GM19372 (cell line): ENCODE measurements at regions not wholly inside any gene's neighbourhood (a gene's known extent, or its start where the extent isn't known, plus 50 kb on each side); places are given as distances from the start of the nearest gene placed in this dataset.
A peak's percentile ranks its signal among the peaks of the same experiment; 100 is the strongest.

ENCODE experiments used
- ATAC-seq: cut with Tn5 transposase; IDR thresholded peaks from one replicate; pipeline ENCODE4 v1.9.1; 2021; ENCODE audit warnings: mild to moderate bottlenecking, low read depth, moderate library complexity; ENCODE audit not compliant: unreplicated experiment

DNA sequence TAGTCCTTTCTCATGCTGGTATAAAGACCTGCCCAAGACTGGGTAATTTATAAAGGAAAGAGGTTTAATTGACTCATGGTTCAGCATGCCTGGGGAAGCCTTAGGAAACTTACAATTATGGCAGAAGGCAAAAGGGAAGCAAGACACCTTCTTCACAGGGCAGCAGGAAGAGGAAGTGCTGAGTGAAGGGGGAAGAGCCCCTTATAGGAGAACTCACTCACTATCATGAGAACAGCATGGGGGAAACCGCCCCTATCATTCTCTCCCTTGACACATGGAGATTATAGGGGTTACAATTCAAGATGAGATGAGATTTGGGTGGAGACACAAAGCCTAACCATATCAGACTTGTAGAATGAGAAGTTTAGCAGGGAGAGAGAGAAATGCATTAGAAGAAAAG, 373.3 kb upstream of the DIAPH2 start:
- no peak for ATAC-seq

DNA sequence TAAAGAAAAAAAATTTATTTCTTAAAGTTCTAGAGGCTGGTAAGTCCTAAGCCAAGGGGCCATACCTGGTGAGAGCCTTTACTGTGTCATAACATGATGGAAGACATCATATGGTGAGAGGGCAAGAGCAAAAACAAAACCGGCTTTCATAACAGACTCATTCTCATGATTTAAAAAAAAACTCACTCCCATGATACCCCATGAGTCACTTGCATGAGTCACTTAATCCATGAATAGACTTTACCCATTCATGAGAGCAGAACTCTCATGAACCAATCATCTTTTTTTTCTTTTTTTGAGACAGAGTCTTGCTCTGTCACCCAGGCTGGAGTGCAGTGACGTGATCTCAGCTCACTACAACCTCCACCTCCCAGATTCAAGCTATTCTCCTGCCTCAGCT, 369.7 kb upstream of the DIAPH2 start:
- no peak for ATAC-seq

DNA sequence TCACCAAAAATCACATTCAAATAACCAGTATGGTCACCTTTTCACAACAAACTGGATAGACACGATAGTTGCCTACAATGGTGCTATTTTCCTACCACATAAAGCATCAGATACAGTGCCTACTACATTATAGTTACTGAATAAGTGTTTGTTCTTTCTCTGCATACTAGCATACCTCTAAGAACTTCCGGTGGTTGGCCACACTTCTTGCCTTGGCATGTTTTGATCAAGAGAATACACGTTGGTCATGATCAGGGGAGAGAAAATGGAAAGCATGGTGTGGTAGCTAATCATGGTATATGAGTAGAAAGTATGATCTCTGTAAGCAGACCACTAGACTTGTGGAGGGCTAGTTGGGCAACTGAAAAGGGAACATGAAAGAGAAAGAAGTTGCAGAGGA, 322.8 kb upstream of the DIAPH2 start:
- ATAC-seq = no peak

DNA sequence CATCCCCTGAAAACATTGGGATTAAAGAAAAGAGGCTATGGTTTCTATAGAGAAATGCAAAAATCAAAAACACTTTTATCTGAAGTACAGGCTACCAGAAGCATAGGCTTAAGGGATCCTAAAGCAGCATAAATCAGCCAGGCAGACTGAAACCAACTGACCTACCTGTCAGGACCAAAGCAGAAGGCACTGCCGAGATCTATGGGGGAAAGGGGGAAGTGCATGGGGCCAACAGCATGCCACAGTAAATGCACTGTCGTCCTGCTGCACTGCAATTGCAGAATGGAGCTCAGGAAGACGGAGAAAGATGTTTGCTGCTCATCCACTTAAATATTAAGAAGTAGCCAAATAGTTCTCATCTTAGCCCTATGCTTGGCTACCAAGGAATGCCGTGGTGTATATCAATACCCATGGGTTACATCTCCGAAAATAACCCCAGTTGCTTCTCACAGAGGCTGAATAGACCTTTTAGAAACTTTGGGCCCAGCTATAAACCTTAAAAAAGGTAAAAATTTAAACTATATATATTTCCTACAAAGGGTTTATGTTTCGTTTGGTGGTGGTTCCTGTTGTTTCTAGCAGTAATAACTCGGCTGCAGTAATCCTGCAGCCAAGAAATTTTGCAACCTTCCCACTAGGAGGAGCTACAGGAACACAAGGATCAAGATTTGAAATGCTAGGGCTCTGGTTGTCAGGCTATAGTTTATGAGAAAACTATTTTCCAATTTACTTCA, 312.2 kb upstream of the DIAPH2 start:
- ATAC-seq = peak; percentile 80

DNA sequence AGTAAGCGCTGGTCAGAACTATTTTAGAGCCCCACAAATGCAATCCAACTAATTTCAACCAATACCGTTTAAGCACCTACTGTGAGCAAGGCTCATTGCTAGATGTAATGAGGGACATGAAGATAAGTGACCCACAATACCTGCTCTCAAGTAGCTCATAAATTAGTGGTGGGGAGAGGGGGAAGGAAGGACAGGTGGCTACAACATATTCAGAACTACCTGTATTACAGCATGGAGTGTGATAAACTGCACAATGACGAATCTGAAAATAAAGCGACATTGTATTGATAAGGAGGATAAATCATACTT, 311.6 kb upstream of the DIAPH2 start:
- no peak for ATAC-seq

DNA sequence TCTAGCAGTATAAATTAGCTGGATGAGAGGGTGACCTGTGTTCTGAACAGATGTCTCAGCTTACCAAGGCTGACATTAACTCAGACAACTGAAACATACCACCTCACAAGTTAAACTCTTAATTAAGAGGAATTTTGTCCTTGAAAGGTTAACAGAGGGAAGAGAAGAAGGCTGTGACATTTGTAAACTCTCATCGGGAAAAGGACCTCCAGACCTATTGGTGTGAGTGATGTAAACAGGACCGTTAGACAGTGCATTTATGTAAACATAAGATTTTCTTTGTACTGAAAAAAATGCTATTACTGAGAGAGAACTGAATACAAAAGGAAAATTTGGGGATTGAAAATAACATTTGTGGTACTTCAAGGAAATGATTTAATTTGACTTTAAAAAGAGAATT, 308.4 kb upstream of the DIAPH2 start:
- ATAC-seq = no peak

DNA sequence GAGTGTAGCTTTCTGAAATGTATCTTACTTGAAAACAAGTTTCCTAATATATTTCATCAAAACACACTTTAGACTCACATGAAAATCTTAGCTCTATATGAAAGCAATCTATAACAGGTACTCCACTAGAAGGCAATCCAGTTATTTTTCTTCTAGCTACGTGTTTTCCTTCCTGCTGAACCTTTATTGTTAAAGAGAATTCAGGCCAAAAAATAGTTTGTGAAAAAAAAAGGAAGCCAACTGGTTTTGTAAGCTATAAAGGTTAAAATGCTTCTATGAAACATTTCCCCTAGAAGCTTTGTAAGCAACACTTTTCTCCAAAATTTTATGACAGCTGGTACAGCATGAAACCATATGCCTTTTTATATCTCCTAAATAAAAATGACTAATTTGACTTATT, 304.7 kb upstream of the DIAPH2 start:
- no peak for ATAC-seq

DNA sequence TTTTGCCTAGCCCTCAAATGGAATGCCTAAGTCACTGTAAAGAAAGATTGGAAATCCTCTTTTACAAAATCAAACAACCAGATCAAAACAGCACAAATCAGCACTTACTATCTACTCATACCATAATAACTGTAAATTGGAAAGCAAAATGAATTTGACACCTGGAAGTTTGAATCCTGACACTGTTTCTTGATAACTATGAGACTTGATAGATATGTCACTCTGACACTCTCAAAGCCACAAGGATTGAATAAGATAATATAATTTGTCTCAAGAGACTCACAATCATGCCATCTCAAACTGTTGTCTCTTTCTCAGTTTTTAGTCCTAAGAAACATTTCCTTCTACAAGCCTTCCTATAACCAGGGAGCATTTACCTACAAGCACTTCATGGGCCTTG, 302.6 kb upstream of the DIAPH2 start:
- ATAC-seq = no peak

DNA sequence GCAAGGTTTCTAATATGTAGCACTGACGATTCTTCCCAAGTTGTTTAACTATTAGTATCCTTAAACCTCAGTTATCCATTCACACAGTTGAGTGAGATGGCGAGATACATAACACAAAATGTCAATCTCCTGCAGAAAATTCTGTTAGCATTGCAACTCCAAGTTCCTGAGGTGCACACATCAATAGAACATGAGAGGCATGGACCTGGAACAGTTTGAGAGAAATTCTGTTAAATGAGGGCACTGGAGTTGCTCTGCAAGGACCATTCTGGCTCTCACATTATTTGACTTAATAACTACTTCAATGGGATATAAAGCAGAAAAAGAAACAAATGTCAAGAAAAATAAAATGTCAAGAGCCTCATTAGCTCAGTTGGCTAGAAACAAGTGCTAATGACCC, 301.2 kb upstream of the DIAPH2 start:
- ATAC-seq = no peak

DNA sequence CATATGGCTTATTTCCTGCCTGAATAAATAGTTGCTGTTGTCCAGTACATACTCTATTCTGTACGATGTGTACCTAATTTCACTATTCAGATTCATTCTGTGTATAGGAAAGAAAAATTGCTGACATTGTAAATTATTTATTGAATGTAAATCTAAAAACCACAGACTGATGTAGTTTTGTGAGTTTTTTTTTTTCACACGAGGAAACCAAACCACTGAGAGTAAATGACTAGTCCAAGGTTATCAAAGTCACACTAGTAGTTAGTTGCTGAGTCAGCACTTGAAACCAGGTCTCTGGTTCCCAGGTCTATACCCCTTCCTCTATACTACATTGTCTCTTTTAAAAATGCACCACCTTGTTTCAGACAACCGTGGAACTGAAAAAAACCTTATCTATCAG, 298.3 kb upstream of the DIAPH2 start:
- ATAC-seq = no peak

DNA sequence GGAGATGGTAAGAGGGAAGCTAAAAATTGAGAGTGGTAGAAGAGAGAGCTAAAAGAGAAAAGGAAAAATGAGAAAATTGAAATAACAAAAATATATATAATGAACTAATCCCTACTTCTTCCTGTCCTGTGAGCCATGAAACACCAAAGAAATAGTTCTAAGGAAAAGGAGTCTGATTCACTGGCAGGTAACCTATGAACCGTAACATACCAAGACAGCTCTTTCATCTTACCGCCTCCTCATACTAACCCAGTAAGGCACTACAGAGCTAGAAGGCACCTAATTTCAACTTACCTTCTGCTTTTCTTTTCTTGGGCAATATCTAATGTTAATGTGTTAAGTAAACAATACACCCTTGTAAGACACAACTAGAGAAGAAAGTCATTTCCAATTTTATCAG, 297.7 kb upstream of the DIAPH2 start:
- no peak for ATAC-seq

DNA sequence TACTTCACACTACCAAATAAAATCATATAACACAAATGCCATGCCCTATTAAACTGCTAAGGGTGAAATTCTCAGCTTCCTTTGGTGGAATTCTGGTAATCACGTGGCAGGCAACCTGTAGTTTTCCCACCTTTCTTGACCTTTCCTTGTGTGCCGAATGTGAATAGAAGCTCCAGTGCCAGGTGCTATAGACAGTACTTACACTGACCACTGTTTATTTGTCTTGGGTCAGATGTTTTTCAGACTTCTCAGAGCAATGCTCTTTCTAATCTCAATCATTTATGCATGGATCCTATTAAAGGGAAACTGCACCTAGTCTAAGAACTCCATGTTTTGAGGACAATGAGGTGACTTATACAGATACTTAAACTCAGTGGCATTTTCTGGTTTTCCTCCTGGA, 296.8 kb upstream of the DIAPH2 start:
- ATAC-seq = no peak

DNA sequence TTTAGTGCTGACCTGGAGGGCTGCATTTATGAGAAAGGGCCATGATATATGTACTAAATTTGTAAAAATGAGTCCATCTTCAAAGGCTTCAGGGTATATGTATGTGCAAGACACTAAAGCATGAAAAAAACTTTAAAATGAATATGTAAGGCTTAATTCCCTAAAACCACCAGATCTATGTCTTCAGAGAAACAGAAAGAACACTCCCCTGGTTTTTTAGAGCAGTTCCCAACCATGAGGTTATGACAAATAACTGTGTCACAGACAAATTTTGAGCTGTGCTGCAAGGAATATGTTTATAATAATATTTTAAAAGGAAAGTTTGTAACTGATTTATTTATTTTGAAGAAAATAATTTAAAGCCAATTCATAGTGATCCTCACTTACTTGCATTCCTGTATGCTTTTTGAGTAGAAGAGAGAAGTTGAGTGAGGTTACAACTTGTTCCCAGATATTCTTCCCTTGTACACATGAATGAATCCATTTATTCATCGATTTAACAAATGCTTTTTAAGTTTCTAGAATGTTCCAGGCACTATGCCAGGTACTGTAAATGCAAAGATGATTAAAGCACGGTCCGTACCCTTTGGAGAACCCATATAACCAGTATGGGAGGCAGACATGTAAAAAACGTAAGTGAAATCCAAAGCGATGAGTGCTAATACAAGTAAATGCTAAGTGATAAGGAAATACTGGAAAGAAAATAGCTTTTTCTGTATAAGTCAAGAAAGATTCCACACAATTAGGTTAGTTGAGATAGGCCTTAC, 295.2 kb upstream of the DIAPH2 start:
- ATAC-seq = no peak

DNA sequence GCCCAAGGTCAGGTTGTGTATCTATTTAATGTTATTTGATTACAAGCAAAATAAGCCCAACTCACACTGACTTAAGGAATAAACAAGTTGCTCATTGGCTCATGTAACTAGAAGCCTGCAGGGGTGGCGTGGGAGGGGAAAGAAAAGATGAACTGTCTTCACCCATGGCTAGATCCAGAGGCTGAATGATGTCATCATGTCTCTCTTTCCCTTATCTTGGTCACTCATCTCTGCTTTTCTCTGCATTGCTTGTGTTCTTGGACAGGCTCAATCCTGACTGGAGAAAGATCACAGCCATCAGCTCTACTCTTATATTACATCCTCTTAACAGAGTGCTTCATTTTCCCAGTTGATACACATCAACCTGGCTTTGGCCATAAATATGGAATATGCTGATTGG, 290.0 kb upstream of the DIAPH2 start:
- ATAC-seq = no peak

DNA sequence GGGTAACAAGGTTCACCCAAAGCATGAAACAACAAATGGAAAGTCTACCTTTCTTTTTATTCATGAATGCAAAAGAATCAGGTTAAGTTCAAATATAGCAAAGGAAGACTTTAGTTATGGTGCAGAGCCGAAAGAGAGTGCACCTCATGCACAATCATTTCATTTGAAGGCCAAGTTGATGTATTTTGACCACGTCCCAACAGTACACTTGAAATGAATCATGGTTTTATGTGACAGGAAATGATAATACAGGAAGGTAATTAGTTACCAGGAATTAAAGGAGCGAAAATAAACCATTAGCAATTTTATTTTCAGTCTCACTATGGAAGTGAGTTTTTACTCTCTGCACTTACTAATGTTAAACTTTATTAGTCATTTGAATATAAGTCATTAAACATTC, 281.2 kb upstream of the DIAPH2 start:
- no peak for ATAC-seq

DNA sequence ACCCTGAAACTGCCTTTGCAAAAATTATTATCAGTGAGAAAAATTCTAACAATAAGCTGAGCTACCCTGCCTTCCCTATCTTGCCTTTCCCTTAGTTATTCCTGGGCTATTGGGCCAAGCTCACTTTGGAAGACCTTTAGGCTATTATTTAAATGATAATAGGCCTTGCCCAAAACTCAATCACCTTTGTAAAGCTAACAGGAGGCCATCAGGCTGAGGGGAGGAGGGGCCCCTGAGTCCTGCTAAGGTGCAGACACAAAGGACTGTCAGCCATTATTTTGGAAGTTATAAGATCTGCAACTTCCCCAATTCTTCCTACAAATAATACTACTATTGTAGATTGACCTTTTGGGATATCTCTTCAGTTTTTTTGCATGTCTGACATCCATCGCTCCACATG, 278.8 kb upstream of the DIAPH2 start:
- no peak for ATAC-seq

DNA sequence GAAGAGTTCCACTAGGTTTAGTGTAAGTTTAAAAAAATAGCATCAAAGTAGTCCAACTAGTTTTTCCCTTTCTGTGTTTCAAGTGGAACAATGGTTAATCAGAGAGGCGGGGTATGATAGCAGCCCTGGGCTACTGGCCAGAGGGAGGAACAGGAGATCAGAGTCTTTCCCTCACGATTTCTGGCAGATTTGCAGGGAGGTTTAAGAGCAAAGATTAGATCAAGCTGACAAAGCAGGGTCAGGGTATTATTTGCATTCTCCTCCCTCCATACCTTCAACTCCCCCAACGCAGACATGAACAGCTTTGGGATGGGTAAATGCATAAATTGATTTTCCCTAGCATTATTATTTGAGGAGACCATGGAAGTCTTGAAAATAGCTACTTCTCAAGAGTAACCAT, 277.6 kb upstream of the DIAPH2 start:
- ATAC-seq = no peak

DNA sequence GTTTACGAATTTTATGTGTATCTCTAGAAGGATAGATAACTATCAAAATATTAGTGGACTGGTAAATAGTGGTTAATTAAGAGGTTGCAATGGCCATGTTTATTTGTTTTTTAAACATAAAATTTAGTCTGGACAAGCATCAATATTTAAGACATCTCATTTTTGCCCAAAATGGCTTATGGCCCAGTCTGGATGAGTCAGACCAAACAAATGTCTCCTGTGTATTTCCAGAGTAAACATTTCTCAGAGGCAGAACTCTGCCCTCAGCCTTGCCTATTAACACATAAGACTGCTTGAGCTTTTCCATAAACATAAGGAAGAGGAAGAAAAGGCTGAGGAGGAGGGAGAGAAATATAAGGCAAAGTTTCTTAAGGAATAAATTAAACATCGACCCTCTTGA, 277.1 kb upstream of the DIAPH2 start:
- no peak for ATAC-seq

DNA sequence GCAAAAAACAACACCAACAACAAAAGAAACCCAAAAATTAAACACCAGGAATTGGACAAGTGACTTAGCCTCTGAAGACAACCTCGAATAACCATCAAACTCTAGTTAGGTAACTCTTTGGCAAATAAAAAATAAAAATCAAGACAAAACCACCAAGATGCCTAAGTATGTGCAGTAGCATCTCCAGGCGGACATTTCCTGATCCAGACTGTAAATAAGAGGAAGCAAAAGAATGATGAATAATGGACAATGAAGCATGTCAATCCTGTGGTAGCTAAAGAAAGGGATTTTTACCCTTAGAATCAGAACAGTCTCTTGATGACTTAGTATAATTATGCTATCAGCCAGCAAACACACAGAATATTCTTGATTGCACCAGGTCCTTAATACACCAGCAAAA, 276.7 kb upstream of the DIAPH2 start:
- no peak for ATAC-seq

DNA sequence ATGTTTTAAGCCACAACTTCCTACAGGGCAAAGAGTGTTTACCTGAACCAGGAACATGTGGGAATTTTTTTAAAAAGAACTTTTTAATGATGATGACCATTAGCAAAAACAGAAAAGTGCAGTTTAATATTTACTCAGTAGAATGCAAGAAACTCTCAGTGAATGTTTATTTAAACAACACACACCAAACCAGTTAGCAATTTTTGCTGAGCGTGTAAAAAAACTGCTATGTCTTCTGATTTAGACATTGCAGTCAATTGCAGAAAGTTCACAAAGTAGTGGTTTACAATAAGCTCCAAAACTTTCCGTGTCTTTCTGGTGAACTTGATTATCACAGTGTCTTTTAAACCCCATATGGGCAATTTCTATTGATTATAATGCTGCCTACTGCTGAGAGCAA, 273.7 kb upstream of the DIAPH2 start:
- no peak for ATAC-seq

DNA sequence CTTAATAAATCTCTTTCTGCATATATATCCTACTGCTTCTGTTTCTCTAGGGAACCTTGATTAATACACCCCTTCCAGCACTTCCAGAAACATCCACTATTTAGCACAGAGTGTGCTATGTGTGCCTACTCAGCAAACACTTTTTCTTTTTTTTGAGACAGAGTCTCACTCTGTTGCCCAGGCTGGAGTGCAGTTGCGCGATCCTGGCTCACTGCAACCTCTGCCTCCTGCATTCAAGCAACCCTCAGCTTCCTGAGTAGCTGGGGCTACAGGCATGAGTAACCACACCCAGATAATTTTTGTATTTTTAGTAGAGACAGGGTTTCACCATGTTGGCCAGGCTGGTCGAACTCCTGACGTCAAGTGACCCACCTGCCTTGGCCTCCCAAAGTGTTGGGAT, 266.9 kb upstream of the DIAPH2 start:
- no peak for ATAC-seq

DNA sequence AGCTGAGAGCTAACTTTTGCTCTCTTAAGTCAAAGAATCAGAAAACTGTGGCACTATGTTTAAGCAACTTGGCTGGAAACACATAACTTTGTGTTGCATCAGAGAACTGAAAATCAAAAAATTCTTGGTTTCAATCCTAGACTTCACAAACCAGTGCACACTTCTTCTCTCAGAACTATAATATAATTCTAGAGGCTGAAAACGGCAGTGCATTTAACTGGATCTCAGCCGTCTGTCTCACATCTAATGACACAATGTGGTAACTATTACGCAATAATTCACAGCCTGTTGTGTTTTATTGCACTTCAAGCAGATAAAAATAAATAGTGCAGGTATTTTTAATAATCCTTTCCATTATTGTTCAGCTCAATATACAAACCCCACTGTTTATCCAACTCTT, 260.6 kb upstream of the DIAPH2 start:
- ATAC-seq = no peak

DNA sequence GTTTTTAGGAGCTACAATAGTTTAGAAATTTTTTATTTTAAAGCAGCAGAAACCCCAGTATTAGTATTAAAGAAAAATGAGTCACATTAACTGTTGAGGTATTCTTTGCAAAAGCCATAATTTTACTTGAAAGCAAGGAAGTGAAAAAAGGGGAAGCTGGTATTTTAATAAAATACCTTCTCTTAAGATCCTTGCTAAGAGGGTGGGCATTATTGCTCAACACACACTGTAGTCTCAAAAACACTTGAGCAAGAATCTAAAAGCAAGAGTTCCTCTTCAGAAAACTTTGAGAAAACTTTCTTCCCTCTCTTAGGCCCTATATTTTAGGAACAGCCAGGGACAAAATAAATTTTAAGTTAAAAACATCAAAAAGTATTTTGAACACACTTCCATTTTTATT, 259.4 kb upstream of the DIAPH2 start:
- ATAC-seq = no peak
